HAP-1 (cell line): ENCODE measurements at regions not wholly inside any gene's neighbourhood (a gene's known extent, or its start where the extent isn't known, plus 50 kb on each side); places are given as distances from the start of the nearest gene placed in this dataset.
"Not testable (repeated sequence)": the region's sequence is repeated elsewhere in the genome, so short reads cannot be mapped to it uniquely, and the experiment has no call there.

Source experiments
- DNase-seq, 2 experiments: peaks; one replicate each; pipeline ENCODE4 v3.0.0-alpha.2; 2016 to 2020; ENCODE audit warnings: low spot score in 2 of 2
- H3K27me3 ChIP-seq: fragments of 250-450 bp; sonication (Bioruptor Pico); 2 replicates; pipeline ENCODE4 v1.5.1; 2020; ENCODE audit warnings: low read depth, mild to moderate bottlenecking, moderate library complexity
- H3K36me3 ChIP-seq: fragments of 250-450 bp; sonication (Bioruptor Pico); replicated peaks from 2 replicates; pipeline ENCODE4 v1.5.1; 2020; ENCODE audit warnings: mild to moderate bottlenecking
- H3K4me1 ChIP-seq: fragments of 250-450 bp; sonication (Bioruptor Pico); 2 replicates; pipeline ENCODE4 v1.5.1; 2020; ENCODE audit warnings: mild to moderate bottlenecking
- H3K4me3 ChIP-seq: fragments of 250-450 bp; sonication (Bioruptor Pico); 2 replicates; pipeline ENCODE4 v1.5.1; 2020; ENCODE audit warnings: mild to moderate bottlenecking, moderate library complexity
- H3K9me3 ChIP-seq: fragments of 250-450 bp; sonication (Bioruptor Pico); 2 replicates; pipeline ENCODE4 v1.5.1; 2020; ENCODE audit warnings: mild to moderate bottlenecking, moderate library complexity
- in situ Hi-C: fragments of 300-500 bp; cut with MboI; formaldehyde crosslinking; loops from 3 replicates; pipeline ENCODE4 v1.14.3; 2020; ENCODE audit warnings: low sequenced_read_pairs, inconsistent platforms, mixed read lengths

DNA sequence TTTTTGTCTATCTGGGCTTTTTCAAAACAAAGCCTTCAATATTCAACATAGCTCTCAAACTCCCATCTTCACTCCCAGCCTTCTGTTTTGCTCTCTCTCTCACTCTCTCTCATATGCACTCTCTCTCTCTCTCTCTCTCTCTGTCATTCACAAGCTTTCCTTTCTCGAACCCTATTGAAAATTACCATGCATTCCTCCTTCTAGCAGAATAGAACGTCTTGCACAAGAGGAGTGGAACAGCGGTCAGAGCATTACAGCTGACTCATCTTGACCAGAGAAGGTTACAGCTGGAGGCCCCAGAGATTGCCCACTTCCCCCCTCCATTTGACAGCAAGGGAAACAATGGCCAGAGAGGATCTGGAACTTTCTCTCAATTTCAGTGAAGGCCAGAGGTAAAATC is 51.0 kb upstream of the LIFR start:
- in situ Hi-C loops = no loop called here
- no peak overlapping the region for H3K4me3 ChIP-seq

GRCh38 chr5:38607930-38608564 is 51.6 kb upstream of the LIFR start:
- Histone ChIP-seq H3K4me3 (no peak overlapping the region), H3K9me3 (no peaks in the 10 kb centered on the region), H3K27me3 (no peaks in the 10 kb centered on the region; the same call in 1 of the 2 replicates), H3K4me1 (no peaks in the 10 kb centered on the region), H3K36me3 (no peaks in the 10 kb centered on the region)
- in situ Hi-C loops = no loop called here
- no peak for DNase-seq

More for the DNA sequence above, 51.0 kb upstream of the LIFR start:
- Histone ChIP-seq H3K27me3 (no peaks in the 10 kb centered on the region; the same call in 1 of the 2 replicates), H3K9me3 (no peaks in the 10 kb centered on the region), H3K4me1 (no peaks in the 10 kb centered on the region), H3K36me3 (no peaks in the 10 kb centered on the region)
- no peak for DNase-seq

DNA sequence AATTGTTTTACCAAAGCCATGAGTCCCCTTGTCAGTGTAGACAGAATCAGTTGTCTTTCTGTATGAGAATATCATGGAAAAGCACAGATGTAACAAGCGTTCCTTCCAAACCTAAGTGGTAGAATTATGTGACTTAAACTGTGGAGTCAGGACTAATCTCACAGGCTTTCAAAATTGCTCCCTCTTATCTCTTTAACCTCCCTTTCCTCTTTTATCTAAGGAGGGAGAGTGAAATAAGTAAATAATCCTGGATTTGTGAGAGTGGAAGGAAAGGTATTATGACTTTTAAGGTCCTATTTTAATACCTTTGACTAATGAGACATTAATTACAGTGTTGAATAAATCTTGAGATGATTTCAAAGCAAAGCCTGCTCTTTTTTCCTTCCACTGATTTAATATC is 52.4 kb upstream of the LIFR start:
- Histone ChIP-seq H3K4me3 (no peak overlapping the region), H3K36me3 (no peaks in the 10 kb centered on the region), H3K4me1 (no peaks in the 10 kb centered on the region), H3K9me3 (no peaks in the 10 kb centered on the region), H3K27me3 (no peaks in the 10 kb centered on the region)
- DNase-seq = no peak
- in situ Hi-C loops = no loop called here

DNA sequence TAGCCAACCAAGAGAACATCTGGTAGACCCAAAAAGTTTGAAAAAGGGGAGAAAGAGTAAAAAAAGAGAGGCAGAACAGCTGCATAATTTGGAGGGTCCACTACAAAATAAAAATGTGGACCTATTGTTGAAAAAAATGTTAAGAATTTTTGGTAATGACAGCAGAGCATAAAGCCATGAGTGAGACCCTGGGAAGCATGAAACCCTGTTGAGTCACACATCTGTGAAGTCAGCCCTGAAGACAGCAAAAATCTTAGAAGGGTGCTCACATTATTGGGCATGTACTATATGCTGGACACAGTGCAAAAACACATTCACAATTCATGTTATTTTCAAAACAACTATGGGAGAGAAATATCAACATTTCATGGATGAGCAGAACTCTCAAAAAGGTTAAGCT is 56.4 kb upstream of the LIFR start:
- in situ Hi-C loops = no loop called here
- H3K4me3 ChIP-seq = no peak overlapping the region
- no peaks in the 10 kb centered on the region for H3K36me3 ChIP-seq
- DNase-seq = no peak
- no peaks in the 10 kb centered on the region for H3K9me3 ChIP-seq
- H3K4me1 ChIP-seq = no peaks in the 10 kb centered on the region
- no peaks in the 10 kb centered on the region for H3K27me3 ChIP-seq

GRCh38 chr5:38613490-38613889 is 57.0 kb upstream of the LIFR start:
- in situ Hi-C loops = no loop called here
- no peaks in the 10 kb centered on the region for H3K27me3 ChIP-seq
- no peaks in the 10 kb centered on the region for H3K9me3 ChIP-seq
- H3K4me1 ChIP-seq = no peaks in the 10 kb centered on the region
- DNase-seq = no peak
- H3K4me3 ChIP-seq = no peak overlapping the region
- H3K36me3 ChIP-seq = no peaks in the 10 kb centered on the region

GRCh38 chr5:38613992-38614836 is 57.8 kb upstream of the LIFR start:
- in situ Hi-C loops = no loop called here
- H3K4me3 ChIP-seq = no peak overlapping the region
- no peak for DNase-seq
- H3K27me3 ChIP-seq = no peaks in the 10 kb centered on the region
- H3K36me3 ChIP-seq = no peaks in the 10 kb centered on the region
- H3K9me3 ChIP-seq = no peaks in the 10 kb centered on the region
- no peaks in the 10 kb centered on the region for H3K4me1 ChIP-seq

DNA sequence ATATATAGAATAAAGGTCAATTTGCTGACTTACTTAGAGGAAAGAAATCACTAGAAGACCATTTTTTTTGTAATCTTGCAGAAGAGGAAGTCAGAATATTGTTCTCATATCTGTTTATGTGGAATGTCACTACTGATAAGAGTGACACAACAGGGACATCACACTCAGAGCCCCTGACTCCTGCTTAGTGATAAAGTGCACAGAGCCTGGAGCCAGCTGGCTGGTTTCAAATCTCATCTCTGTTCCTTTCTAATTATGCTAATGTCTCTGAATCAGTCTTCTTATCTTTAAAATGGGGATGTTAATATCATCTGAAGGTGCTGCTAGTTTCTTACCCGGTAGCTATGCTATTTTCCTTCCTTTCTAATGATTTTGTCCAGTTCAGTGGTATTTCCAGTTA is 58.6 kb upstream of the LIFR start:
- H3K4me1 ChIP-seq = no peaks in the 10 kb centered on the region
- no peaks in the 10 kb centered on the region for H3K27me3 ChIP-seq
- H3K36me3 ChIP-seq = no peaks in the 10 kb centered on the region
- no peak for DNase-seq
- no peaks in the 10 kb centered on the region for H3K9me3 ChIP-seq
- in situ Hi-C loops = no loop called here
- H3K4me3 ChIP-seq = no peak overlapping the region

- Histone ChIP-seq H3K4me1 (no peaks in the 10 kb centered on the region), H3K36me3 (no peaks in the 10 kb centered on the region)
- in situ Hi-C loops = no loop called here
These were observed 59.6 kb upstream of the LIFR start for GRCh38 chr5:38615981-38616451.

GRCh38 chr5:38618154-38618553 is 61.7 kb upstream of the LIFR start:
- H3K4me3 ChIP-seq = no peak overlapping the region

More at GRCh38 chr5:38615981-38616451, 59.6 kb upstream of the LIFR start:
- H3K9me3 ChIP-seq = no peaks in the 10 kb centered on the region
- H3K27me3 ChIP-seq = no peaks in the 10 kb centered on the region
- no peak overlapping the region for H3K4me3 ChIP-seq
- no peak for DNase-seq

DNA sequence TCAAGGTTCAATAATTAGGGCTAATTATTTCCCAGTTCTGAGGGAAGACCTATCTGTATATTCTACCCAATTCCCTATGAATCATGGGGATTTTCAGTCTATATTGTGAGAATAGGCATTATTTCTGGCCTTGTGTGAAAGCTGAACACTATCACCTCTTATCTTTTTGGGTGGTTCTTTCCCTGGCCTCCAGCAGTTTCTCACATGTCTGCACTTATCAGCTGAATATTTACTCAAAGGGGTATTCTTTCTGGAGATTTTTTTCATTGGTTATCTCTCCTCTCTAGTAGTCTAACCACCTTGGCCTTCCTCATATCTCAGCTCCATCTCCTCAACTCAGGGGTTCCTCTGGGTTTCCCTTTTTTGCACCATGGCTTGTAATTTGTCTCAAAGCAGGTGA is 64.9 kb upstream of the LIFR start:
- H3K4me1 ChIP-seq = no peaks in the 10 kb centered on the region
- no peaks in the 10 kb centered on the region for H3K36me3 ChIP-seq
- no peak for DNase-seq
- H3K4me3 ChIP-seq = no peak overlapping the region
- H3K9me3 ChIP-seq = no peaks in the 10 kb centered on the region
- in situ Hi-C loops = no loop called here
- H3K27me3 ChIP-seq = no peaks in the 10 kb centered on the region

More at GRCh38 chr5:38618154-38618553, 61.7 kb upstream of the LIFR start:
- H3K9me3 ChIP-seq = no peaks in the 10 kb centered on the region
- H3K27me3 ChIP-seq = no peaks in the 10 kb centered on the region
- no peak for DNase-seq
- no peaks in the 10 kb centered on the region for H3K36me3 ChIP-seq
- H3K4me1 ChIP-seq = no peaks in the 10 kb centered on the region
- in situ Hi-C loops = no loop called here

- no peaks in the 10 kb centered on the region for H3K27me3 ChIP-seq
- H3K4me1 ChIP-seq = no peaks in the 10 kb centered on the region
- no peaks in the 10 kb centered on the region for H3K36me3 ChIP-seq
- H3K4me3 ChIP-seq = no peak overlapping the region
- in situ Hi-C loops = no loop called here
- H3K9me3 ChIP-seq = no peaks in the 10 kb centered on the region
- no peak for DNase-seq
These were observed 65.5 kb upstream of the LIFR start for GRCh38 chr5:38621840-38622437.

GRCh38 chr5:38622723-38623129 is 66.3 kb upstream of the LIFR start:
- DNase-seq = no peak
- Histone ChIP-seq H3K4me3 (no peak overlapping the region), H3K36me3 (no peaks in the 10 kb centered on the region), H3K9me3 (no peaks in the 10 kb centered on the region), H3K4me1 (no peaks in the 10 kb centered on the region), H3K27me3 (no peaks in the 10 kb centered on the region)
- in situ Hi-C loops = no loop called here

GRCh38 chr5:38624541-38624940 is 68.1 kb upstream of the LIFR start:
- H3K27me3 ChIP-seq, in situ Hi-C loops, H3K4me3 ChIP-seq, H3K9me3 ChIP-seq, H3K36me3 ChIP-seq, H3K4me1 ChIP-seq, DNase-seq: not testable (repeated sequence)

GRCh38 chr5:38631376-38631775 is 74.9 kb upstream of the LIFR start:
- H3K27me3 ChIP-seq, DNase-seq, H3K4me3 ChIP-seq, H3K4me1 ChIP-seq, H3K9me3 ChIP-seq, in situ Hi-C loops, H3K36me3 ChIP-seq: not testable (repeated sequence)
